Mucosa of descending colon (tissue), 3 donors: ENCODE measurements at regions not wholly inside any gene's neighbourhood (a gene's known extent, or its start where the extent isn't known, plus 50 kb on each side); places are given as distances from the start of the nearest gene placed in this dataset.

Source experiments
- ATAC-seq: fragments of 200-7000 bp; cut with Tn5 transposase; one replicate; pipeline ENCODE4 v1.9.1; 2020; ENCODE audit warnings: mild to moderate bottlenecking, moderate library complexity
- DNase-seq, 3 donors: peaks; one replicate each; pipeline ENCODE4 v3.0.0-alpha.2; 2020
- H3K36me3 ChIP-seq: fragments of 200-600 bp; one replicate; pipeline ENCODE4 v1.8.0; 2021; ENCODE audit warnings: low read depth, mild to moderate bottlenecking
- H3K4me1 ChIP-seq: fragments of 200-600 bp; one replicate; pipeline ENCODE4 v1.8.0; 2021; ENCODE audit warnings: low read depth, mild to moderate bottlenecking
- H3K4me3 ChIP-seq: fragments of 200-600 bp; one replicate; pipeline ENCODE4 v1.8.0; 2021; ENCODE audit warnings: mild to moderate bottlenecking
- H3K9me3 ChIP-seq: fragments of 200-600 bp; one replicate; pipeline ENCODE4 v1.8.0; 2021; ENCODE audit warnings: mild to moderate bottlenecking
- CTCF ChIP-seq: fragments of 200-600 bp; IDR thresholded peaks from one replicate; pipeline ENCODE4 v1.8.0; 2022; ENCODE audit warnings: antibody characterized with exemption, mild to moderate bottlenecking
- intact Hi-C, 2 donors: fragments of 100-400 bp; cut with DNase I in 1 of 2; cut with micrococcal nuclease in 1 of 2; formaldehyde crosslinking; loops; one replicate each; pipeline versions ENCODE4 v1.11.0 to v1.11.1; 2022; cut with DNase I, micrococcal nuclease
- donor health status: DM: no; HTN: no; CAD: no; lungs with moderate emphysema.
- donor health status: DM: no; HTN: no; CAD: no.
- donor health status: DM: no; HTN: yes; CAD: no.

- Histone ChIP-seq H3K4me3 (no peak overlapping the region), H3K9me3 (no peaks in the 10 kb centered on the region), H3K4me1 (peaks cover 2% of the 10 kb centered on the region), H3K36me3 (no peaks in the 10 kb centered on the region)
- DNase-seq (peak in 1 of 3 donors; percentile 12), ATAC-seq (peak; percentile 84)
- no peak for TF ChIP-seq CTCF
- intact Hi-C loops: no loop called here
Measured at GRCh38 chr5:128736553-128736952, 198.5 kb upstream of the FBN2 start.

GRCh38 chr5:128749136-128749898, 211.3 kb upstream of the FBN2 start:
- TF ChIP-seq CTCF: no peak
- H3K4me1 ChIP-seq: no peaks in the 10 kb centered on the region
- no peaks in the 10 kb centered on the region for H3K36me3 ChIP-seq
- ATAC-seq: no peak
- no peaks in the 10 kb centered on the region for H3K9me3 ChIP-seq
- no peak overlapping the region for H3K4me3 ChIP-seq
- intact Hi-C loops: no loop called here
- DNase-seq: no peak

- no peak for ATAC-seq
- no peak for TF ChIP-seq CTCF
- intact Hi-C loops: no loop called here
Measured at GRCh38 chr5:128750155-128750554, 212.1 kb upstream of the FBN2 start.

GRCh38 chr5:128757196-128757959, 207.9 kb upstream of the SLC27A6 start:
- intact Hi-C loops: no loop called here
- Histone ChIP-seq H3K9me3 (no peaks in the 10 kb centered on the region), H3K36me3 (no peaks in the 10 kb centered on the region), H3K4me3 (no peak overlapping the region), H3K4me1 (no peaks in the 10 kb centered on the region)
- DNase-seq: no peak
- no peak for ATAC-seq
- TF ChIP-seq CTCF: no peak

More at GRCh38 chr5:128750155-128750554, 212.1 kb upstream of the FBN2 start:
- no peaks in the 10 kb centered on the region for H3K36me3 ChIP-seq
- H3K4me1 ChIP-seq: no peaks in the 10 kb centered on the region
- no peak overlapping the region for H3K4me3 ChIP-seq
- no peak for DNase-seq
- no peaks in the 10 kb centered on the region for H3K9me3 ChIP-seq

- no peak for ATAC-seq
- Histone ChIP-seq H3K36me3 (no peaks in the 10 kb centered on the region), H3K4me3 (no peak overlapping the region), H3K4me1 (no peaks in the 10 kb centered on the region), H3K9me3 (no peaks in the 10 kb centered on the region)
- TF ChIP-seq CTCF: no peak
- no peak for DNase-seq
- intact Hi-C loops: no loop called here
Measured at GRCh38 chr5:128762661-128763306, 202.5 kb upstream of the SLC27A6 start.
